ENCODE measurements at regions not wholly inside any gene's neighbourhood (a gene's known extent, or its start where the extent isn't known, plus 50 kb on each side); places are given as distances from the start of the nearest gene placed in this dataset.

DNA sequence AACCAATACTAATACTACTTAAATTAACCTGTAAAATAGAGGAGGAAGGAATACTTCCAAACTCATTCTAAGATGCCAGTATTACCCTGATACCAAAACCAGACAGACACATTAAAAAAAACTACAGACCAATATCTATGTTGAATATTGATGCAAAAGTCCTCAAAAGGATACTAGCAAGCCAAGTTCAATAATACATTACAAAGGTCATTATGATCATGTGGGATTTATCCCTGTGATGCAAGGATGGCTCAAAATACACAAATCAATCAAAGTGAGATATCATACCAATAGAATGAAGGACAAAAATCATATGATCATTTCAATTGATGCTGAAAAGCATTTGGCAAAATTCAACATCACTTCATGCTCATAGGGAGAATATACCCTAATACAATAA, 97.2 kb upstream of the ATXN7L3B start:
- H3K9me3 ChIP-seq (ENCODE audit: control insufficient read depth, low read length), result no peaks in the 10 kb centered on the region
- no peaks in the 10 kb centered on the region for H3K79me2 ChIP-seq
- H3K4me3 ChIP-seq (ENCODE audit: low read depth, low read length), result no peak overlapping the region
- TF ChIP-seq, protein P1, sequence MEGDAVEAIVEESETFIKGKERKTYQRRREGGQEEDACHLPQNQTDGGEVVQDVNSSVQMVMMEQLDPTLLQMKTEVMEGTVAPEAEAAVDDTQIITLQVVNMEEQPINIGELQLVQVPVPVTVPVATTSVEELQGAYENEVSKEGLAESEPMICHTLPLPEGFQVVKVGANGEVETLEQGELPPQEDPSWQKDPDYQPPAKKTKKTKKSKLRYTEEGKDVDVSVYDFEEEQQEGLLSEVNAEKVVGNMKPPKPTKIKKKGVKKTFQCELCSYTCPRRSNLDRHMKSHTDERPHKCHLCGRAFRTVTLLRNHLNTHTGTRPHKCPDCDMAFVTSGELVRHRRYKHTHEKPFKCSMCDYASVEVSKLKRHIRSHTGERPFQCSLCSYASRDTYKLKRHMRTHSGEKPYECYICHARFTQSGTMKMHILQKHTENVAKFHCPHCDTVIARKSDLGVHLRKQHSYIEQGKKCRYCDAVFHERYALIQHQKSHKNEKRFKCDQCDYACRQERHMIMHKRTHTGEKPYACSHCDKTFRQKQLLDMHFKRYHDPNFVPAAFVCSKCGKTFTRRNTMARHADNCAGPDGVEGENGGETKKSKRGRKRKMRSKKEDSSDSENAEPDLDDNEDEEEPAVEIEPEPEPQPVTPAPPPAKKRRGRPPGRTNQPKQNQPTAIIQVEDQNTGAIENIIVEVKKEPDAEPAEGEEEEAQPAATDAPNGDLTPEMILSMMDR (IDR thresholded peaks at IDR 0.05), result no peak
- H3K4me1 ChIP-seq, result no peaks in the 10 kb centered on the region
- no peak overlapping the region for H2AFZ ChIP-seq
- no peak overlapping the region for H3K27ac ChIP-seq
- H3K36me3 ChIP-seq (ENCODE audit: control insufficient read depth, insufficient read depth, low read length), result no peaks in the 10 kb centered on the region
- no peak overlapping the region for H3K9ac ChIP-seq
- H3K4me2 ChIP-seq (ENCODE audit: low read length), result no peak overlapping the region
- H3K27me3 ChIP-seq (ENCODE audit: control insufficient read depth, insufficient read depth, low read length), result no peaks in the 10 kb centered on the region

DNA sequence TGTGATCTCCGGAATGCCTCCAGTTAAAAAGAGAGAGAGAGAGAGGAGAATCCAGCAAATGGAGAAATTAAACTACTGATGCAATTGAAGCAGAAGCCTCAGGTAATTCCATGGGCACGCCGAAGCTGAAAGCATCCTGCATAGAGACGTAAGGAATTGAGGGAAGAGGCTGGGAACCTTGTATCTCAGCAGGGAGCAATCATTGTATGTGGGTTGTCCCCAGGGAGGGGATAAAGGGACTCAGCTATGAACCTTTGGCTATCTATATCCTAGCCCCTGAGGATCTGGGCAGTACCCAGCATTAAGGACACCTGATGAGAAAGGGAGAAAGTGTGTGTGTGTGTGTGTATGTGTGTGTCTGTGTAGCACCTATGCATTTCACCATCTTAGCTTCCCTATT, 95.8 kb upstream of the ATXN7L3B start:
- Histone ChIP-seq H2AFZ (no peak overlapping the region), H3K79me2 (no peaks in the 10 kb centered on the region), H3K27me3 (ENCODE audit: control insufficient read depth, insufficient read depth, low read length) (no peaks in the 10 kb centered on the region), H3K4me3 (ENCODE audit: low read depth, low read length) (no peak overlapping the region), H3K4me2 (ENCODE audit: low read length) (no peak overlapping the region), H3K27ac (no peak overlapping the region), H3K9me3 (ENCODE audit: control insufficient read depth, low read length) (no peaks in the 10 kb centered on the region), H3K36me3 (ENCODE audit: control insufficient read depth, insufficient read depth, low read length) (no peaks in the 10 kb centered on the region), H3K9ac (no peak overlapping the region), H3K4me1 (no peaks in the 10 kb centered on the region)
- TF ChIP-seq, protein P1 (IDR thresholded peaks at IDR 0.05), result no peak

DNA sequence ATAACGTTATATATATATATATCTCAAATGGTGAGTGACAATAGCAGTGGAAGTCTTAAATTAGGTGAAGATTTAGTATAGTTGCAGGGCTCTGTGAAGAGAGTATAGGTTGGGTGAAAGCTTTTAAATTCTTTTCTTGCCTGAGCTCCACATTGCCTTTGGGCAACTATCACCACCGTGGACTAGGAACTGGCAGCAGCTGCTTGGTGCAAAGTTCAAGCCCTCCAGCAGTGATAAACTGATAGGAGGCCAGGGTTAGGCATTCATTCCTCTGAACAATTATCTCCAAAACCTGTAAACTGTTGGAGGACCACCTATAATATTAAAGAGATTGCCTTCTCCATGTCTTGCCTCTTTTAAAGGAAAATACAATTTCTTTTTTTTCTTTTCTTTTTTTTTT, 91.2 kb upstream of the ATXN7L3B start:
- TF ChIP-seq, protein P1 (IDR thresholded peaks at IDR 0.05), result no peak

DNA sequence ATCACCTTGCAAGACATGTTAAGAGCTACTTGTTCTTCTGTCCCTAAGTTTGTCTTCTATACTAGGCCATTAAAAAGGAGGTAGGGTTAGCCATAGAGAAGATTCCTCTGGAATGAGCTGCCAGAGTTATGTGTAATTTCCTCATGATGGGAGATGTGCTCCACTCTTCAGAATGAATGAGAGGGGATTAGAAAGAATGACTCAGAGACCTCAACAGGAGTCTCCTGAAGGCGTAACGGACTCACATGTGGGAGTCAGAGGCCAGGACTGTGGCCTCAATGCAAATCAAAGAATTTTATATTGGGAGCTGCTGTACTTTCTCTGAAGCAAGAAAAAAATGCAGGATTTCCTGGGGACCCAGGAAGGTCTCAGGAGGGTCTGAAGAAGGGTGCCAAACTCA, 87.8 kb upstream of the ATXN7L3B start:
- Histone ChIP-seq H3K4me1 (no peaks in the 10 kb centered on the region), H3K27ac (no peak overlapping the region)
- TF ChIP-seq, protein P1 (IDR thresholded peaks at IDR 0.05), result no peak

More for the DNA sequence above, 91.2 kb upstream of the ATXN7L3B start:
- Histone ChIP-seq H3K79me2 (no peaks in the 10 kb centered on the region), H3K4me1 (no peaks in the 10 kb centered on the region), H3K27me3 (ENCODE audit: control insufficient read depth, insufficient read depth, low read length) (no peaks in the 10 kb centered on the region), H3K4me3 (ENCODE audit: low read depth, low read length) (no peak overlapping the region), H3K9me3 (ENCODE audit: control insufficient read depth, low read length) (no peaks in the 10 kb centered on the region), H3K9ac (no peak overlapping the region), H3K36me3 (ENCODE audit: control insufficient read depth, insufficient read depth, low read length) (no peaks in the 10 kb centered on the region), H2AFZ (no peak overlapping the region), H3K27ac (no peak overlapping the region), H3K4me2 (ENCODE audit: low read length) (no peak overlapping the region)

DNA sequence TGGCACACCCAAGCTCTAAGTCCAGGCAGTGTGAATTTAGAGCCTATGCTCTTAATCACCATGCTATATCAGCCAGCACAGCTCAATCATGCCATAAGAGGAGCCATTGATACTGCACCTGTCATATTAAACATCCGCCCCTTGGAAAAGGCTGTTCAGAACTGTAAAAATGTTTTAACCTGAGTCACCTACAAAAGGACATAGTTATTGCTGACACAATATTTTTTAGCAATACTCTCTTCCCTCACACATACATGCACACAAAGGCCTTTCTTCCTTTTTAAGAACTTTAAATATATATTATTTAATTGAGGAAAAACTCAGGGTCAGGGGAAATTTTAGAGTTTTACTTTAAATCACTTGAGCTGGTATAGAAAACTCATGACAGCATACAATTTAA, 83.5 kb upstream of the ATXN7L3B start:
- no peak overlapping the region for H3K27ac ChIP-seq
- no peak overlapping the region for H2AFZ ChIP-seq
- no peak overlapping the region for H3K9ac ChIP-seq
- H3K79me2 ChIP-seq, result no peaks in the 10 kb centered on the region
- no peak overlapping the region for H3K4me3 ChIP-seq (ENCODE audit: low read depth, low read length)
- no peaks in the 10 kb centered on the region for H3K4me1 ChIP-seq
- H3K4me2 ChIP-seq (ENCODE audit: low read length), result no peak overlapping the region
- no peaks in the 10 kb centered on the region for H3K9me3 ChIP-seq (ENCODE audit: control insufficient read depth, low read length)
- TF ChIP-seq, protein P1 (IDR thresholded peaks at IDR 0.05), result no peak
- H3K36me3 ChIP-seq (ENCODE audit: control insufficient read depth, insufficient read depth, low read length), result no peaks in the 10 kb centered on the region
- no peaks in the 10 kb centered on the region for H3K27me3 ChIP-seq (ENCODE audit: control insufficient read depth, insufficient read depth, low read length)

More for the DNA sequence above, 87.8 kb upstream of the ATXN7L3B start:
- H3K9ac ChIP-seq, result no peak overlapping the region
- H2AFZ ChIP-seq, result no peak overlapping the region
- no peaks in the 10 kb centered on the region for H3K27me3 ChIP-seq (ENCODE audit: control insufficient read depth, insufficient read depth, low read length)
- no peaks in the 10 kb centered on the region for H3K36me3 ChIP-seq (ENCODE audit: control insufficient read depth, insufficient read depth, low read length)
- H3K4me3 ChIP-seq (ENCODE audit: low read depth, low read length), result no peak overlapping the region
- no peaks in the 10 kb centered on the region for H3K9me3 ChIP-seq (ENCODE audit: control insufficient read depth, low read length)
- H3K4me2 ChIP-seq (ENCODE audit: low read length), result no peak overlapping the region
- no peaks in the 10 kb centered on the region for H3K79me2 ChIP-seq
